ENCODE measurements at regions not wholly inside any gene's neighbourhood (a gene's known extent, or its start where the extent isn't known, plus 50 kb on each side); places are given as distances from the start of the nearest gene placed in this dataset.

DNA sequence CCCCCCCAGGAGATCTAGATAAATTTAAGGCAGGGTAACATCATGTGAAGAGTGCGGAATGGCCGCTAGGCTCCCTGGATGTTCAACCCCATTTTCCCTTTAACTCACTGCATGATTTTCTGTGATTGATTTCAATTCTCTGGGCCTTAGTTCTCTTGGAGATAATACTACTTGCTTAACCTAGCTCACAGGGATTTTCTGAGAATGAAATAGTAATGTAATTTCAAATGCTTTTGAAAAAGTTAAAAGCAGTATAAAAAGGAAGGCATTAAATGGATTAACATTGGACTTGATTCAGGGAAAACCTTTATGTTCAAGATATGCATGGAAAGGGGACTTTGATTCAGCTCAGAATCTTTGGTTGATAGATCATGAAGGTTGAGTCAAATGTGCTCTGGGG is 90.9 kb downstream of the KIF4B start:
- no peak for TF ChIP-seq MAFK (IDR thresholded peaks at IDR 0.05; ENCODE audit: low read length)
- Histone ChIP-seq H3K9me3 (replicated peaks; ENCODE audit: control insufficient read depth, insufficient read depth, low read depth, low read length) (no peaks in the 10 kb centered on the region), H4K20me1 (replicated peaks; ENCODE audit: control insufficient read depth, insufficient read depth, low read length) (no peaks in the 10 kb centered on the region), H3K79me2 (ENCODE audit: control insufficient read depth, insufficient read depth, low read length) (no peaks in the 10 kb centered on the region), H3K4me1 (replicated peaks in 1 of 2; ENCODE audit: control insufficient read depth in 2 of 2, insufficient read depth in 2 of 2, low read length in 2 of 2) (no peaks in the 10 kb centered on the region), H2AFZ (ENCODE audit: low read depth, low read length) (no peak overlapping the region), H3K27me3 (ENCODE audit: control insufficient read depth in 2 of 2, insufficient read depth in 2 of 2, low read length in 2 of 2) (0 out of 5 replicates have a peak, but pooled peaks cover 0 to 3% of the 10 kb centered on the region in 2 experiments), H3K4me3 (no peak overlapping the region), H3K4me2 (ENCODE audit: insufficient read depth, low read length) (no peak overlapping the region), H3K9me1 (ENCODE audit: control insufficient read depth, insufficient read depth, low read length) (no peaks in the 10 kb centered on the region), H3K27ac (ENCODE audit: extremely low read depth, low read depth, low read length) (no peak overlapping the region), H3K36me3 (ENCODE audit: control insufficient read depth, insufficient read depth, low read length) (no peaks in the 10 kb centered on the region), H3K9ac (ENCODE audit: insufficient read depth in 1 of 2, low read depth in 2 of 2, low read length in 2 of 2) (no peak overlapping the region)
- DNase-seq (ENCODE audit: extremely low read depth in 1 of 4, low spot score in 3 of 4) (no peak), ATAC-seq (no peak), FAIRE-seq (no peak)
- in situ Hi-C loops (cut with MboI) (no loop called here), intact Hi-C loops (cut with micrococcal nuclease) (no loop called here)
- BruUV-seq (replicated peaks) = no TSS peak
- CTCF ChIA-PET (ENCODE audit: low intra/inter-chr PET ratio) = no interaction called here
- 0% methylated on average over 2 of the region's 2 CpGs for WGBS (ENCODE audit: insufficient coverage, low coverage, missing lambda C conversion rate)
- POLR2A ChIA-PET = no interaction called here

DNA sequence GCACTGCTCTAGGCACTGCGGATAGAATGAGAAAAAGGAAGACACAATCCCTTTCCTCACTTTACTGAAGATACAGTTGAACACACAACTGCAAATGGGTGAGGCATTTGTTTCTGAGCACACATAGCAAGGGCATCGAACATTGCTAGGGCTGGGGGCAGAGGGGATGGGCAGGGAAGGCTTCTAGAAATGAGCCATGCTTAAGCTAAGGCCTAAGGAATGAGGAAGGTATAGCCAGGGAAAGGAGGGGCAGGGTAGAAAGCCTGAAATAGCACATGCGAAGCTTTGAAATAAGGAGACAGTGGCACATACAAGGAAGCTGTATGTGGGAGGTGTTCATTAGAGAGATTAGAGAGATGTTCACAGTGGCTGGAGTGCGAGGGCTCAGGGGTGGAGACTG is 92.7 kb downstream of the KIF4B start:
- in situ Hi-C loops (cut with MboI) = no loop called here
- Histone ChIP-seq H4K20me1 (replicated peaks; ENCODE audit: control insufficient read depth, insufficient read depth, low read length) (no peaks in the 10 kb centered on the region), H3K9me3 (replicated peaks; ENCODE audit: control insufficient read depth, insufficient read depth, low read depth, low read length) (no peaks in the 10 kb centered on the region), H3K9ac (ENCODE audit: insufficient read depth in 1 of 2, low read depth in 2 of 2, low read length in 2 of 2) (no peak overlapping the region), H3K4me2 (ENCODE audit: insufficient read depth, low read length) (no peak overlapping the region), H2AFZ (ENCODE audit: low read depth, low read length) (no peak overlapping the region), H3K9me1 (ENCODE audit: control insufficient read depth, insufficient read depth, low read length) (no peaks in the 10 kb centered on the region), H3K4me3 (no peak overlapping the region), H3K36me3 (ENCODE audit: control insufficient read depth, insufficient read depth, low read length) (no peaks in the 10 kb centered on the region), H3K27ac (ENCODE audit: extremely low read depth, low read depth, low read length) (no peak overlapping the region), H3K79me2 (ENCODE audit: control insufficient read depth, insufficient read depth, low read length) (no peaks in the 10 kb centered on the region), H3K27me3 (ENCODE audit: control insufficient read depth in 2 of 2, insufficient read depth in 2 of 2, low read length in 2 of 2) (peaks cover 0 to 3% of the 10 kb centered on the region in 2 experiments; a peak in 1 of 5 replicates), H3K4me1 (replicated peaks in 1 of 2; ENCODE audit: control insufficient read depth in 2 of 2, insufficient read depth in 2 of 2, low read length in 2 of 2) (no peaks in the 10 kb centered on the region)
- no TSS peak for BruUV-seq (replicated peaks)
- no peak for FAIRE-seq
- CTCF ChIA-PET (ENCODE audit: low intra/inter-chr PET ratio) = no interaction called here
- DNase-seq (ENCODE audit: extremely low read depth in 1 of 4, low spot score in 3 of 4) = no peak
- intact Hi-C loops (cut with micrococcal nuclease) = no loop called here
- POLR2A ChIA-PET = interaction anchor here (0.6 kb wide), 1 partner anchor 1766 kb away, joined by 3 read pairs; no protein-coding TSS in a partner anchor
- no peak for ATAC-seq
- WGBS (ENCODE audit: insufficient coverage, low coverage, missing lambda C conversion rate) = 3% methylated on average over 4 of the region's 4 CpGs
- no peak for TF ChIP-seq EZH2 (IDR thresholded peaks at IDR 0.05; ENCODE audit: borderline replicate concordance, low read depth, low read length)
- no peak for TF ChIP-seq MTA2 (IDR thresholded peaks at IDR 0.05; ENCODE audit: low read depth)
- TF ChIP-seq FOXA1 (IDR thresholded peaks at IDR 0.05; ENCODE audit: borderline replicate concordance) = no peak
- TF ChIP-seq GTF2F1 (IDR thresholded peaks at IDR 0.05; ENCODE audit: low read depth, low read length) = no peak
- no peak for TF ChIP-seq ZNF354B (CRISPR knock-in tag; IDR thresholded peaks at IDR 0.05)
- TF ChIP-seq POLR2H (tag; IDR thresholded peaks at IDR 0.05; ENCODE audit: low read depth) = no peak
- TF ChIP-seq, protein P1, sequence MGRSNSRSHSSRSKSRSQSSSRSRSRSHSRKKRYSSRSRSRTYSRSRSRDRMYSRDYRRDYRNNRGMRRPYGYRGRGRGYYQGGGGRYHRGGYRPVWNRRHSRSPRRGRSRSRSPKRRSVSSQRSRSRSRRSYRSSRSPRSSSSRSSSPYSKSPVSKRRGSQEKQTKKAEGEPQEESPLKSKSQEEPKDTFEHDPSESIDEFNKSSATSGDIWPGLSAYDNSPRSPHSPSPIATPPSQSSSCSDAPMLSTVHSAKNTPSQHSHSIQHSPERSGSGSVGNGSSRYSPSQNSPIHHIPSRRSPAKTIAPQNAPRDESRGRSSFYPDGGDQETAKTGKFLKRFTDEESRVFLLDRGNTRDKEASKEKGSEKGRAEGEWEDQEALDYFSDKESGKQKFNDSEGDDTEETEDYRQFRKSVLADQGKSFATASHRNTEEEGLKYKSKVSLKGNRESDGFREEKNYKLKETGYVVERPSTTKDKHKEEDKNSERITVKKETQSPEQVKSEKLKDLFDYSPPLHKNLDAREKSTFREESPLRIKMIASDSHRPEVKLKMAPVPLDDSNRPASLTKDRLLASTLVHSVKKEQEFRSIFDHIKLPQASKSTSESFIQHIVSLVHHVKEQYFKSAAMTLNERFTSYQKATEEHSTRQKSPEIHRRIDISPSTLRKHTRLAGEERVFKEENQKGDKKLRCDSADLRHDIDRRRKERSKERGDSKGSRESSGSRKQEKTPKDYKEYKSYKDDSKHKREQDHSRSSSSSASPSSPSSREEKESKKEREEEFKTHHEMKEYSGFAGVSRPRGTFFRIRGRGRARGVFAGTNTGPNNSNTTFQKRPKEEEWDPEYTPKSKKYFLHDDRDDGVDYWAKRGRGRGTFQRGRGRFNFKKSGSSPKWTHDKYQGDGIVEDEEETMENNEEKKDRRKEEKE (IDR thresholded peaks at IDR 0.05; ENCODE audit: borderline replicate concordance in 1 of 2, control insufficient read depth in 1 of 2, low read depth in 2 of 2, low read length in 1 of 2) = no peak
- TF ChIP-seq, protein P2, sequence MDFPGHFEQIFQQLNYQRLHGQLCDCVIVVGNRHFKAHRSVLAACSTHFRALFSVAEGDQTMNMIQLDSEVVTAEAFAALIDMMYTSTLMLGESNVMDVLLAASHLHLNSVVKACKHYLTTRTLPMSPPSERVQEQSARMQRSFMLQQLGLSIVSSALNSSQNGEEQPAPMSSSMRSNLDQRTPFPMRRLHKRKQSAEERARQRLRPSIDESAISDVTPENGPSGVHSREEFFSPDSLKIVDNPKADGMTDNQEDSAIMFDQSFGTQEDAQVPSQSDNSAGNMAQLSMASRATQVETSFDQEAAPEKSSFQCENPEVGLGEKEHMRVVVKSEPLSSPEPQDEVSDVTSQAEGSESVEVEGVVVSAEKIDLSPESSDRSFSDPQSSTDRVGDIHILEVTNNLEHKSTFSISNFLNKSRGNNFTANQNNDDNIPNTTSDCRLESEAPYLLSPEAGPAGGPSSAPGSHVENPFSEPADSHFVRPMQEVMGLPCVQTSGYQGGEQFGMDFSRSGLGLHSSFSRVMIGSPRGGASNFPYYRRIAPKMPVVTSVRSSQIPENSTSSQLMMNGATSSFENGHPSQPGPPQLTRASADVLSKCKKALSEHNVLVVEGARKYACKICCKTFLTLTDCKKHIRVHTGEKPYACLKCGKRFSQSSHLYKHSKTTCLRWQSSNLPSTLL (IDR thresholded peaks at IDR 0.05) = no peak
- TF ChIP-seq FOXK2 (conservative IDR thresholded peaks at IDR 0.05 in 1 of 2, IDR thresholded peaks at IDR 0.05 in 1 of 2; ENCODE audit: low read depth in 2 of 2) = no peak
- TF ChIP-seq CBX8 (IDR thresholded peaks at IDR 0.05; ENCODE audit: borderline replicate concordance, extremely low read depth, low read depth, low read length, poor library complexity, severe bottlenecking) = no peak
- TF ChIP-seq ZNF444 (CRISPR knock-in tag; IDR thresholded peaks at IDR 0.05) = no peak
